ENCODE measurements at regions not wholly inside any gene's neighbourhood (a gene's known extent, or its start where the extent isn't known, plus 50 kb on each side); places are given as distances from the start of the nearest gene placed in this dataset.

- TF ChIP-seq, protein P1, sequence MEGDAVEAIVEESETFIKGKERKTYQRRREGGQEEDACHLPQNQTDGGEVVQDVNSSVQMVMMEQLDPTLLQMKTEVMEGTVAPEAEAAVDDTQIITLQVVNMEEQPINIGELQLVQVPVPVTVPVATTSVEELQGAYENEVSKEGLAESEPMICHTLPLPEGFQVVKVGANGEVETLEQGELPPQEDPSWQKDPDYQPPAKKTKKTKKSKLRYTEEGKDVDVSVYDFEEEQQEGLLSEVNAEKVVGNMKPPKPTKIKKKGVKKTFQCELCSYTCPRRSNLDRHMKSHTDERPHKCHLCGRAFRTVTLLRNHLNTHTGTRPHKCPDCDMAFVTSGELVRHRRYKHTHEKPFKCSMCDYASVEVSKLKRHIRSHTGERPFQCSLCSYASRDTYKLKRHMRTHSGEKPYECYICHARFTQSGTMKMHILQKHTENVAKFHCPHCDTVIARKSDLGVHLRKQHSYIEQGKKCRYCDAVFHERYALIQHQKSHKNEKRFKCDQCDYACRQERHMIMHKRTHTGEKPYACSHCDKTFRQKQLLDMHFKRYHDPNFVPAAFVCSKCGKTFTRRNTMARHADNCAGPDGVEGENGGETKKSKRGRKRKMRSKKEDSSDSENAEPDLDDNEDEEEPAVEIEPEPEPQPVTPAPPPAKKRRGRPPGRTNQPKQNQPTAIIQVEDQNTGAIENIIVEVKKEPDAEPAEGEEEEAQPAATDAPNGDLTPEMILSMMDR (IDR thresholded peaks at IDR 0.05): peak in 1 of 4 experiments; percentile 33
- TF ChIP-seq POLR2A (IDR thresholded peaks at IDR 0.05): no peak
Observed at GRCh38 chr20:48025051-48025515, 239.8 kb upstream of the SULF2 start.
